CD4-positive, alpha-beta T cell treated with Interleukin-12 subunit alpha and Interleukin-12 subunit beta, for 1 hour (primary cell): ENCODE measurements at regions not wholly inside any gene's neighbourhood (a gene's known extent, or its start where the extent isn't known, plus 50 kb on each side); places are given as distances from the start of the nearest gene placed in this dataset.
"Not testable (repeated sequence)": the region's sequence is repeated elsewhere in the genome, so short reads cannot be mapped to it uniquely, and the experiment has no call there.

Source experiments
- DNase-seq: peaks from one replicate; pipeline ENCODE4 v3.0.0-alpha.2; 2020

DNA sequence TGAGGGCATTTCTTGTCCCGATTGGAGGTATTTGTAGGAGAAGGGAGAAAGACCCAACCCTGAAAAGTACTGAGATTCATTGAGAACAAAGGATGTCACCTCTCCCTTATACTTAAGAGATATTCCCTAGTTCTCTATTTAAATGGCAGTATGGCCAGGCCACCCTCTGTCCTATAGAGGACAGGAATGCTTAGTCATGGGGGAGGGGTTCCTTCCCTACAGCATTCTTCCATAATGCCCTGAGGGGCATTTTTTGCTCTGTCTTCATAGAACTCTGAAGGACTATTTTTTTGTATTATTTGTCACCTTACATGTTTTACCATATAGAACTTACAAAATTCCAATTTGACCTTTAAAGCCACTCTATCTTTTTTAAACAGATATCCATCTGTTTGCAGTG, 176.3 kb downstream of the TMEM161B start:
- no peak for DNase-seq

- DNase-seq, result no peak
Measured at GRCh38 chr5:88090506-88090905, 178.1 kb downstream of the TMEM161B start.

DNA sequence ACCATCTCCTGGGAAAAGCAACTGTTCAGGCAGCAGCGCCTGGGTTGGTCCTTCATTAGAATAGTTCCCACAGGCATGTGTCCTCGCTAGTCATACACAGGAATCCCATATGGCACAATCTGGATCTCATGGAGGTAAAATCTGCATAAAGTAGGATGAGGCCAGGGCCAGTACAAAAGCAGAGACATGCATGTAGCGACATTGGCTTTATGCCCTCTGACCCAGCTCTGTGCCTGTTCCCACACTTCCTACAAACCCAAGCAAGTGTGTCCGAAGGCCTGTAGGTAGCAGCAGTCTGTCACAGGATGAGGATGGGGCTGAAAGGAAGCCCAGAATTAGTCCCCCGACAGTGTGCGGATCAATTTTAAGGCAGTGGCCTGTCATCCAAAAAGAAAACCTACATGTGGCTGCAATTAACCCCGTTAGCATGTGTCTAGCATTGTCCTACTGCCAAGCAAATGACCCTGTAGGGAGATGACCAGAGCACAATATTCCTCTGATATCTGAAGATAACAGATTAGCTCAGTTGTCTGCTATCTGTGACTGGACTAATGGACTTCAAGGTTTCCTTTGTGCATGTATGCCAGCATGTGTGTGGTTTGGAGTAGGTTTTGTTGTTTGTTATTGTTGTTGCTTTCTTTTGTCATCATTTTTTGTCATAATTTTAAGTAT, 178.8 kb downstream of the TMEM161B start:
- no peak for DNase-seq

DNA sequence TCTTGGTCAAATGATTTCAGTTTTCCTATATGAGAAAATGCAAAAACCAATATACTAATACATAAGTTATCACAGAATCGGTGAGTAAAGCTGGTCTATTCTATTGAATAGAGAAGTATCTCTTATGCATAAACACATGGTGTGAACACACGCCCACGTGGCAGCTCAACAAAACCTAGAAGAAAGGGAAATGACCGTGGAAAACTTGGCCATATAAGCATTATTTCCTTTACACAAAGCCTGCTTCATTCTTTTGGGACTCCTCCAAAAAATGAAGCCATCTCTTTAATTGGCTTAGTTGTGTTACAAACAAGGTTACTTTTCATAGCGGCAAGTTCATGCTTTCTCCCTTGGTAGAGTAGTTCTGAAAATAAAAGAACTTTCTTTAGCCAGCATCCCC, 183.2 kb downstream of the TMEM161B start:
- DNase-seq, result no peak

DNA sequence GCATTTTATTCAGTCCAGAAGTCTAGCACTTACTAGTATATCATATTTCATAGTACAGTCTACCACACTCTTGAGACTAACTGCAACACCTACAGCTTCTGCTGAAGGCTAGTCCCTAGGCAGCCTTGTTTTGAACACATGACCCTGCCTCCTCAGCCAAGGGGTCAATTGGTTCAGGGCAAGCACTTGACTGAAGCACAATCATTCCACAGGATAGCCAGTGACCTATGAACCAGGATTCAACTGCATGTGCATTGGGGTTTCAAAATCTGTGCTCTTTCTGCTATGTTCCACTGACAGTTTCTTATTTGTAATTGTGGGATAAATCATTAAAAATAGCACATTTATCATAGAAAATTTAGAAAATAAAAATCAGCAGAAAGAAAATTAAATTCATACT, 186.8 kb downstream of the TMEM161B start:
- no peak for DNase-seq

- DNase-seq, result no peak
Measured at GRCh38 chr5:88063813-88064212, 204.8 kb downstream of the TMEM161B start.

GRCh38 chr5:88060194-88060593, 208.5 kb downstream of the TMEM161B start:
- DNase-seq, result no peak

- DNase-seq, result no peak
Measured at GRCh38 chr5:88058625-88059024, 210.0 kb downstream of the TMEM161B start.

GRCh38 chr5:88052468-88052867, 216.2 kb downstream of the TMEM161B start:
- not testable (repeated sequence) for DNase-seq

- DNase-seq, result no peak
Measured at GRCh38 chr5:88051148-88051547, 217.5 kb downstream of the TMEM161B start.

- DNase-seq, result no peak
Measured at GRCh38 chr5:88049737-88050136, 218.9 kb downstream of the TMEM161B start.

- no peak for DNase-seq
Measured at GRCh38 chr5:88049156-88049555, 219.5 kb downstream of the TMEM161B start.

- no peak for DNase-seq
Measured at GRCh38 chr5:88045931-88046461, 222.6 kb downstream of the TMEM161B start.

- no peak for DNase-seq
Measured at GRCh38 chr5:88045165-88045564, 223.5 kb downstream of the TMEM161B start.

DNA sequence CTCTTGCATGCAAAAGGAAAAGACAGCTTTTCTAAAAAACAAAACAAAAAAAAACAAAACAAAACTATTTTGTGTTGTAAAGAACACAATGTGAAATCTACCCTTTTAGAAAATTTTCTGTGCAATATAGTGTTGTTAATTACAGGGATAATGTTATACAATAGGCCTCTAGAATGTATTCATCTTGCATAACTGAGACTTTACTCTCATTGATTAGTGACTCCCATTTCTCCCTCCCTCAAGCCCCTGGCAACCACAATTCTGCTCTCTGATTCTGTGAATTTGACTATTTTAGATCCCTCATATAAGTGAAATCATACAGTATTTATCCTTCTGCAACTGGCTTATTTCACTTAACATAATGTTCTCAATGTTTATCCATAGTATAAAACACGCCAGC, 234.1 kb downstream of the TMEM161B start:
- no peak for DNase-seq

DNA sequence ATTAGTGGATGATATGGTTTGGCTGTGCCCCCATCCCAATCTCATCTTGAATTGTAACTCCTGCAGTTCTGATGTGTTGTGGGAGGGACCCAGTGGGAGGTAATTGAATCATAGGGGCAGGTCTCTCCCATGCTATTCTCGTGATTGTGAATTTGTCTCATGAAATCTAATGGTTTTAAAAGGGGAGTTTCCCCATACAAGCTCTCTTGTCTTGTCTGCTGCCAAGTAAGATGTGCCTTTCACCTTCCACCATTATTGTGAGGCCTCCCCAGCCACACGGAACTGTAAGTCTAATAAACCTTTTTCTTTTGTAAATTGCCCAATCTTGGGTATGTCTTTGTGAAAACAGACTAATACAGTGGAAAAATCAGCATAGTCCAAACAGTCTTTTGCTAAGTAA, 235.5 kb downstream of the TMEM161B start:
- DNase-seq, result no peak

- no peak for DNase-seq
Measured at GRCh38 chr5:88029011-88029410, 239.6 kb downstream of the TMEM161B start.

- no peak for DNase-seq
Measured at GRCh38 chr5:88021141-88021540, 247.5 kb downstream of the TMEM161B start.

DNA sequence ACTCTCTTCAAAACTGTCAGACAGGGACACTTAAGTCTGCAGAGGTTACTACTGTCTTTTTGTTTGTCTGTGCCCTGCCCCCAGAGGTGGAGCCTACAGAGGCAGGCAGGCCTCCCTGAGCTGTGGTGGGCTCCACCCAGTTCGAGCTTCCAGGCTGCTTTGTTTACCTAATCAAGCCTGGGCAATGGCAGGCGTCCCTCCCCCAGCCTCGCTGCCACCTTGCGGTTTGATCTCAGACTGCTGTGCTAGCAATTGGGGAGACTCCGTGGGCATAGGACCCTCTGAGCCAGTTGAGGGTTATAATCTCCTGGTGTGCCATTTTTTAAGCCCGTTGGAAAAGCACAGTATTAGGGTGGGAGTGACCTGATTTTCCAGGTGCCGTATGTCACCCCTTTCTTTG, 253.7 kb downstream of the TMEM161B start:
- DNase-seq, result not testable (repeated sequence)

- no peak for DNase-seq
Measured at GRCh38 chr5:88000877-88001276, 267.8 kb downstream of the TMEM161B start.

DNA sequence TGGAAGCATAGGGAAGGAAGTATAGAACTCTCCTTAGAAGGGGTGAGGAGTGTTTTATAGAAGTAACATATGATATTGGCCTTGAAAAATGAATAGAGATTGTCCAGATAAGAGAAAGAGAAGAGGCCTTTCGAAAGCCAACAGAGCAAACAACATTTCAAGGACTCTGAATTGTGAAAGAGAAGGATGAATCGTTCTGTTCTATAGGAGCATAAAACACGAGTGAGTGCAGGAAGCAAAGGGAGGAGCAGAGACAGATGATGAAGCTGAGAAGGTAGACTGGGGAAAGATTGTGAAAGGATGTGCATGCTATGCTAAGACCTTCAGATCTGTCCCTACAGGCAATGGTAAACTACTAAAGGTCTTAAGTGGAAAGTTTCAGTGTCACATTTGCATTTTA, 271.0 kb downstream of the TMEM161B start:
- DNase-seq, result no peak

DNA sequence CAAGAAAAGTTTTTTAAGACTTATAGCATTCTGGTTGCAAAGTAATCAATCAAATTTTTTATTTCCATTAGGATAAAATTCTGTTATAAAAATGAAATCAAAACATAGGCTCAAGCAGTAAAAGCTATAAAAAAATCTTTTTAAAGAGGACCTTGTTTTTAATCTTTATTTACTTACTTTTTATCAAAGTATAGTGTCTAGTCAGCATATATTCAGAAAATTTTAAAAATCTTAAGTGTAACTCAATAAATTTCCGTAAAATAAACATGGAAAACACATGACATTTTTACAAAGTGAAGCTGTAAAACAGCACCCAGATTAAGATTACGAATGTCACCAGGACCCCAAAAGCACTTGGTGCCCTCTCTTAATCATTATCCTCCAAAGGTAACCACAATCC, 302.4 kb downstream of the TMEM161B start:
- no peak for DNase-seq

GRCh38 chr5:87954121-87954520, 314.5 kb downstream of the TMEM161B start:
- DNase-seq, result no peak

DNA sequence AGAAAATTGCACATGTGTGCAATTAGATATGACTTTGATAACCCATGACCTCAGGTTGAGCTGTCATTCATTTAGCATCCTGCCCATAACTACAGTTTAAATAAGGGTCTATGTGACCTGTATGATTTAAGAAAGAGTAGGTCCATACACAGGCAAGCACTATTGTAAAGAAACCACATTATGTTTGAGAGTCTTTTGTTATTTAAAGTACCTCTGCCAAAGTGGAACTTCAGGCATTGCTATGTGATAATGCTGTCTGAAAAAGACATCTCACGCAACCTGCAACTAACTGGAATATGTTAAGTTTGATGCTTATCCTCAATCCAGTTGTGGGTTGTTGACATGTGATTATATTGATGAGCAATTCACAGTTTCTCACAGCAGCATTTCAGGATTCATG, 317.0 kb downstream of the TMEM161B start:
- DNase-seq, result no peak
